Activated CD8-positive, alpha-beta memory T cell treated with anti-CD3 and anti-CD28 coated beads, Interleukin-2, amount 50 U/mL, for 4 hours (primary cell): ENCODE measurements at regions not wholly inside any gene's neighbourhood (a gene's known extent, or its start where the extent isn't known, plus 50 kb on each side); places are given as distances from the start of the nearest gene placed in this dataset.
"Not testable (repeated sequence)": the region's sequence is repeated elsewhere in the genome, so short reads cannot be mapped to it uniquely, and the experiment has no call there.

Experiments
- DNase-seq: peaks from one replicate; pipeline ENCODE4 v3.0.0-alpha.2; 2020

DNA sequence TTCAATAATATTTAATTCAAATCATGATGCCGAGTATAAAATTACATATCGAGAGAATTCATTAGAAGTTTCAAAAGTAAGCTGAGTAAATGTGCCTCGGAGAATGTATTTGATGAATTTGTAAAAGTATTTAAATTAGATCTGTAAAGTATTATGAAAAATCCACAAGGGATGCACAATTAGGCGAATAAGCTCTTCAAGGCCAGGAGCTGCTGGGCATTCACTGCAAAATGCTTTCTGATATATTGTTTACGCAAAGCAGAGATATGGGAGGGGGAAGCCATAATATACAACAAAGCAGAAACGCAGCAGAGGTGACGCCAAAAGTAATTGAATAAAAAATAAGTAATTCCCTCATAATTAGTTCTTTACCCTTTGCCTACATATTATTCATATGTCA is 1121.5 kb upstream of the TENM3 start:
- DNase-seq, result no peak

- DNase-seq, result no peak
Measured at GRCh38 chr4:181127171-181127570, 1116.0 kb upstream of the TENM3 start.

DNA sequence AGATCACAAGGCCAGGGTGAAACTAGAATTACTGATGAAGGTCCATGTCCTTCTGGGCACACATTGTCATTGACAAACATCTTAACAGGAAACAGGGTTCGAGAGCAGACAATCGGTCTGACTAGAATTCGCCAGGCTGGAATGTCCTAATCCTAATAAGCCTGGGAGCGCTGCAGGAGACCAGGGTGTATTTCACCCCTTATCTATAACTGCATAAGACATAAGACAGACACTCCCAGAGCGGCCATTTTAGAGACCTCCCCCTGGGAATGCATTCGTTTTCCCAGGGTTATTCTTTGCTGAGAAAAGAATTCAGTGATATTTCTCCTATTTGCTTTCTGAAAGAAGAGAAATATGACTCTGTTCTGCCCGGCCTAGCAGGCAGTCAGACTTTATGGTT is 1112.9 kb upstream of the TENM3 start:
- DNase-seq, result not testable (repeated sequence)

DNA sequence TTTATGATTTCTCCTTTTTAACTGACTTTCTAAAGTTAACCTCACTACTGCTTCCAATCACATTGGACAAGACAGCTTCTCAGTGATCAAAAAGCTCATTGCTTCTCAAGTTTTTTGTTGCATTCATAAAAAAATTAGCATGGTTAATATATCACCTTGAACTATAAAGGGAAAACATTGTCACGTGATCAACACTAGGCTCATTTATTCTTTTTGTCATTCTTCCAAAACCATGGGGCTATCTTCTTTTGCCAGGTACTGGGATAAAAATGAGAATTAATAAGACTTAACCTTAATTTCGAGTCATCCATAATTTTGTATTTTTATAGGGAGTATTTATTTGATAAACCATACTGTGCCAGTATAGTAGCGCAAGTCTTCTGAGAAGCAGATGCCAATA is 1105.9 kb upstream of the TENM3 start:
- no peak for DNase-seq

GRCh38 chr4:181138116-181138515 is 1105.1 kb upstream of the TENM3 start:
- DNase-seq, result no peak

DNA sequence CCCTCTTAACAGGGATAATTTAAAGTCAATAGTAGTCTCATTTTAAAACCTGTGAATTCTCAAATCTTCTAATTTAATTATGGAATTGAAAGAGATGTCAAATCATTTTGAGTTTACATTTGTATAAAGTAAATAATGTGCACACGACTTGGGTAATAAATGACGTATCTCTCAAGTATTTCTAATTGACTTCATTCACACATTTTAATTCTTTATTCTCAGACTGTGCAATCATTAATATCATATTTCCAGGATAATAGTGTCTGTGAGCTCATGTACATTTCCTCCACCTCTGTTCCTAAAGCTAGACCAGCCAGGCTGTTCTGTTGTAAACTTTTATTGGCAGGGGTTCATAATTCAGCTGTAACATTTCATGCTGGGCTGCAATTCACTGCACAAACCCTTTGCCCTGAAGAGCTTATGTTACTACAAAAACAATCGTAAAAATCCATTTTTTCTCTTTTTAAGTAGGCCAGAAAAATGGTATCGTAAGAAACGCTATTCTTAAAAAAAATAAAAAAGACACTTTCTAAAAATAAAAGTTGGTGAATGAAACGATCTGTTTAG is 1103.1 kb upstream of the TENM3 start:
- no peak for DNase-seq

GRCh38 chr4:181143250-181143854 is 1099.8 kb upstream of the TENM3 start:
- DNase-seq, result peak; percentile 60

- DNase-seq, result no peak
Measured at GRCh38 chr4:181146051-181146450, 1097.2 kb upstream of the TENM3 start.

- no peak for DNase-seq
Measured at GRCh38 chr4:181147416-181147951, 1095.7 kb upstream of the TENM3 start.

DNA sequence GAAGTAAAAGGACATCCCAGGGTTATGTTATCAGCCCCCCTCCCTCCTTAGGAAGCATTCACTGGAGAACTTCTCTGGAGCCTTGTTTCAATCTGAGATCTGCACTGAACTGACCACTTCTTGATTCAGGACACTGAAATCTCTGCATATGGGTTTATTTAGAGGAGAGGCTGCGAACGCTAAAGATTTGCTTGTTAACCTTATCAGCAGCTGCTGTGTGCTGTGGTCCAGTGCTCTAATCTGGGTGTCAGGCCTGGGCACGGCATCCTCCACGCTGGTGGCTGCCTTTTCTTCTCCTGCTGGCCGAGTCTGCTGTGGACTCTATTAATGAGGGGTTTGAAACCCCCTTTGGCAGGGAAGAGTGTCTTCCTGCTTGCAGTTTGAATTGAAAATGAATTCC is 1094.7 kb upstream of the TENM3 start:
- DNase-seq, result no peak

- DNase-seq, result no peak
Measured at GRCh38 chr4:181150191-181150590, 1093.0 kb upstream of the TENM3 start.

- DNase-seq, result no peak
Measured at GRCh38 chr4:181151856-181152255, 1091.3 kb upstream of the TENM3 start.

- no peak for DNase-seq
Measured at GRCh38 chr4:181157647-181158046, 1085.6 kb upstream of the TENM3 start.

DNA sequence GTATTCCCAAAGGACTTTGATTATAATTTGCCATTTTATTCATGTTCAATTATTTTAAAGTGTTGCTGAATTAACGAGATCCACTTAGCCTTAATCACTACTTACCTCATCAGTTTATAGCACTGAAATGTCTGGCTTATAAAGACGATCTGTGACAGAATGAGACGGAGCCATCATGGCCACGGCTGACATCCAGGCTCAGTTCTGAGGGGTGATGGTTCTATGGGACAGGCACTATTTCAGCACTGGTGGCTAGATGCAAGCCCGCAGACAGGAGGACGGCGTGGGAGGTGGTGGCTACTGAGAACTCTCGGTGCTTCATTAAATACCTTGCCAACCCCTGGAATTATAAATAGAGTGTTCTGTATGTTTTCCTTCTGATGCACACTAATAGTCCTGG is 1084.2 kb upstream of the TENM3 start:
- no peak for DNase-seq

DNA sequence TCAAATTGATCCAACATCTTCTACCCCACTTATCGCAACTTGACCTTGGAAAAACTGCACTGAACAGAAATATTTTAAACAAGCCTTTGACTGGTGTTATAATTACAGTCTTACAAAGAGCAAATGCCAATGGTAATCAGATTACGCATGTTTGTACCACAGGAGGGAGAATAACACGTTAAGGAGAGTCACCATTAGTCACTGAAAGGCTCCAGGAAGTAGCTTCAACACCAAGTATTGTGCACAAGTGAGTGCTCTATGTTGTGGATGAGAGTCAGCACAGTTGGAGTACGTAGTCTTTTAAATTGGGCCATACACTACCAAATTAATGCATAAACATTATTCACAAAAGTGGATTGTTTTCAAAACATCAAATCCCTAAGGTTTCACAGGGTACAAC is 1081.5 kb upstream of the TENM3 start:
- no peak for DNase-seq

DNA sequence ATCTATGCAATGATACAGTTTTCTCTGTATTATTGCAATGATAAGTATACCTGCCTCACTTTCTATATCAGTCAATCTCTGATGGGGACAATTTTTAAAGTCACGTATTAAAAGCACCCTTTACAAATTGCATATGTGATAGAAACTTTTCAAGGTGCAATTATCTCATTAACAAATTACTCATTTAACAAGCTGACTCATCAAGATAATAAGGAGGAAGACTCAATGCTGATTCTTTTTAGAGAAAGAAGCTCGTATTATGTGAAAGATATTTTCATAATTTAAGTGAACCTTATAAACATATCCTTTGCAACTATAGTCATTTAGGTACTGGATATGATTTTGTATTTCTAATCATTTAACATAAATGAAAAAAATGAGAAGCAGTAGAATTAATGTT is 1080.9 kb upstream of the TENM3 start:
- DNase-seq, result no peak

- DNase-seq, result no peak
Measured at GRCh38 chr4:181162676-181163075, 1080.5 kb upstream of the TENM3 start.

DNA sequence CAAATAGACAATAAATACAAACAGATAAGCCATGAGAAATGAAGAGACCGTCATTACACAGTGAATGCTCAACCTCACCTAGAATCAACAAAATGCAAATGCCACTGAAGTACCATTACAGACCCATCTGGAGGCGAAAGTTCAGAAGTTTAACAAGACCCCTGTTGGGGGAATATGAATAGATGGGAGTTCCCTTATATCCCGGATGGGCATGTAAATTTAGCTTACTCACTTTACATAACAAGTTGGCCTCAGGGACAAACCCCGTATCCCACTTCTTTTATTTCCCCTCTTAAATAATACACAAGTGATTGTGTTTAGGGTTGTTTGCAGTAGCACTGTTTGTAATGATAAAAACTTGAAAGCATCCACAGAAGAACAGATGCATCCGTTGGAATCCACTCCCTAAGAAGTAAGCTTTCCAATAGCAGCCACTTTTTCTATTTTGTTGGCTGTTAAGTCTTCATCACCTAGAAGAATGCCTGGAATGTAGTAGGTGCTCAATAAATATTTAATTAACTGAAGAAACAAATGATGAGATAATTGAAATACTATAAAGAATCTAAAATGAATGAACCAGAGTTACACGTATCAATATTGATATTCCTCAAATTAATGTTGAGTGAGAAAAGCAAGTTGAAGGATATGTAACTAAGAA is 1076.3 kb upstream of the TENM3 start:
- no peak for DNase-seq

GRCh38 chr4:181168011-181168805 is 1075.0 kb upstream of the TENM3 start:
- DNase-seq, result no peak

- no peak for DNase-seq
Measured at GRCh38 chr4:181173046-181173445, 1070.2 kb upstream of the TENM3 start.

- no peak for DNase-seq
Measured at GRCh38 chr4:181176306-181176705, 1066.9 kb upstream of the TENM3 start.

DNA sequence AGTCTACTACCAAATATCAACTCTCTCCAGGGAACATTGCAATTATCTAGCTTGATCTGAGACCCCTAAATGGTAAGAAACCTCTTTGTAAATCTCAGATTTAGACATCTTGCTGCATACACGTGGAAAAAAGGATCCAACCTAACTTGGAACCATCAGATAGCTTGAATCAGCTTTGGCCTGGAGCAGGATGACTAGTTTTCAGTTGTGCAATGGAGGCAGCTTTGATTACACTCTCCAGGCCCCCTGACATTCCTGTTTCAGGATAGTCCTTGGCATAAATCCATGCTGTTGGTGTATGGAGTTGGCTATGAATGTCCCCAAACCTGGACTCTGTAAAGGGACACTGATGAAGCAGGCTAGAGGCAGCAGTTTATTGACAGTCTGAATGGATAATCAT is 1061.9 kb upstream of the TENM3 start:
- no peak for DNase-seq

DNA sequence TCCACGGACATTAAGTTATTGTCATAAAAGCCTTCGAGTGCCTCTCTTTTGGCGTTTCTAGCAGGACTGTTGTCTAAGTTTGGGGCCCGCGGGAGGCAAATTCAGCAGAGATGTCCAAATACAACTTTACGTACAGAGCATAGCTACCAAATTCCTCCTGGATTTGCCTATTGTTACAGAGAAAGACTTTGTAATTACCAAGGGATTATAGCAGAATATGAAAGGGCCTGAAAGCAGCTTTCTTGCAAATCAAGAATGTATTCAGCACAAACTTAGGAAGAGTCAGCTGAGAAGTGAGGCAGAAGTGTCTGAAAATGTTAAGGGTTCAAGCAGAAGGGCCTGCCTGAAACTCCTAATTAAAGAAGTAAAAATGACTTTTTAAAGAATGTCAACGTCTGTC is 1053.5 kb upstream of the TENM3 start:
- no peak for DNase-seq
